Stimulated activated CD4-positive, alpha-beta T cell treated with anti-CD3 and anti-CD28 coated beads, Interleukin-4, amount 100 ng/mL, for 48 hours (primary cell): ENCODE measurements at regions not wholly inside any gene's neighbourhood (a gene's known extent, or its start where the extent isn't known, plus 50 kb on each side); places are given as distances from the start of the nearest gene placed in this dataset.
"Not testable (repeated sequence)": the region's sequence is repeated elsewhere in the genome, so short reads cannot be mapped to it uniquely, and the experiment has no call there.

Experiments used
- DNase-seq, 2 donors: peaks; one replicate each; pipeline ENCODE4 v3.0.0-alpha.2; 2020; ENCODE audit warnings: low read depth in 2 of 2

DNA sequence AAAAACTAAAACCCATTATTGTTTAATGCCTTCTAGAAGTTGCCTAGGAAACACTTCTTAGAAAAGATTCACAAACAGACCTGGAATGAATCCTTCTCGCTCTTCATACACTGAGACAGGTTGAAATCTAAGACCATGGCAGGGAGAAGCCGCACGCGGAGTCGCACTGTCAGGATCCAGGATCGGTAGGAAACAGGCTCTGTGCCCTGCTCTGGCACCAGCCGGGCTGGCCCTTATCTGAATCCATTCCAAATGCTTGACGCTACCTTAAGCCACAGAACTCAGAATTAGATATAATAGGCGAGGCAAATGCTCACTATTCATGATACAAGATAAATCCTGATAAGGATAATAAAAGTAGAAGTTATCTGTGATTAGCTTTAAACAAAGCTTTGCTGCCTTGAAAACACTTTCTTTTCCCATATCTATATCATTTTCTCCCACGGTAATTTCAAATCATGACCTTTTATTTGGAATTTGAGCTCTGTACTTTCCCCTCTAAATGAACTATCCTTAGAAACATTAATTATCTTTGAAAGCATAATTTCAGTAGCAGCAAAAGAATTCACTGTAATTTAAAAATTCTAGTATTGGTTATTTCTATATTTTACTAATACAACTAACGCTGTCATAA, 385.6 kb downstream of the IRS2 start:
- DNase-seq, result no peak

DNA sequence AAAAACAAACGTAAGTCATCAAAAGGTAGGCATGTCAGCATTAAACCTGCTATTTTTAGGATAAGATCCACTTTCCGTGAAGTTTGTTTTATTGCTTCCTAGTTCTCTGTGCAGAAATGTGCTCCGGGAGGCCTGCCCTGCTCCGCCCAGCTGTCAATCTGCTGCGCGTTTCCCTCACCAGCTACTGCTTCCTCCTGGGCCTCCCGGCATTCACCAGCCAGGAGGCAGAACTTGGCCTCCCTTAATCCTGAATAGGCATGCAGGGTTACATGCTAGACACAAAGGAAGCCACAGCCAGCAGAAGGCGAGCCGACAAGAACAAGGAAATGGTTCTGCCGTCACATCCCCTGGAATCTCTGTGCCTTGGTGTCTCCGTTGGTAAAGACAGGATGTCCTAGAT, 386.2 kb downstream of the IRS2 start:
- DNase-seq, result no peak

DNA sequence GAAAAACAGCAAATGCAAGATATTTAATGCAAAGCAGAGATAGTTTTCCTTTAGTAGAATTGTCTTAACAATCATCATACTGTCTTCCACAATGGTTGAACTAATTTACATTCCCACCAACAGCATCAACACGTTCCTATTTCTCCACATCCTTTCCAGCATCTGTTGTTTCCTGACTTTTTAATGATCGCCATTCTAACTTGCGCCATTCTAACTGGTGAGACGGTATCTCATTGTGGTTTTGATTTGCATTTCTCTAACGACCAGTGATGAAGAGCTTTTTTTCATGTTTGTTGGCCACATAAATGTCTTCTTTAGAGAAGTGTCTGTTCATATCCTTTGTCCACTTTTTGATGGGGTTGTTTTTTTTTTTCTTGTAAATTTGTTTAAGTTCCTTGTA, 388.3 kb downstream of the IRS2 start:
- DNase-seq, result not testable (repeated sequence)

DNA sequence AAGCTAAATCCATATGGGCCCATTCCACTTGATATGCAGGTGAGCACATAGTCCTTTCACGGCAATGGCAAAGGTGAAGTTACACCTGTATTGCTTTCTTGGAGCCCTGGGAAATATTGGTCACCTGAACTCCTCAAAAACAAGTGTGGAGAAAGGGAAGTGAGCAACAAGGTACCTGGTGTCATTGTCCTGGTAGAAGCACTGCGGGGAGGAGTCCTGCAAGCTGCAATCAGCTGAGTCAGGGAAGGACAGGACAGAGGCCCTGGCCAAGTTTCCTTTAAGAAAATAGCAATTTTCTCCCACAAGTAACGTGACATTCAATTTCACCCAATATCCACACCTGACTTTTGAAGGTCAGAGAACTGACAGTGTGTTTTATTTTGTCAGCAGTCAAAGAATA, 389.1 kb downstream of the IRS2 start:
- no peak for DNase-seq

DNA sequence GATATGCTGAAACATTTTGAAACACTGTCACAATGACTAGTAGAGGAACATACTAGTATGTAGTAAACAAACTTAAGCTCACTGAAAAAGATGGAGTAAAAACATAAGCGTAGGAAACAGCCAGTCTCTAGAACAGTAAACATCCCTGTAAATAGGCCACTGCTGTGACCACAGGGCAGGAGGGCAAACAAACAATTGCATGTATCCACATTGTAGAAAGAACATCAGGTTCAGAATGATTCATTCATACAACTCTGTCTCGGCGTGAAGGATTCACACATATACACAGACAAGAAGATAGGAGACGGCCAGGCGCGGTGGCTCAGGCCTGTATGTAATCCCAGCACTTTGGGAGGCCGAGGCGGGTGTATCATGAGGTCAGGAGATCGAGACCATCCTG, 390.1 kb downstream of the IRS2 start:
- DNase-seq, result no peak

DNA sequence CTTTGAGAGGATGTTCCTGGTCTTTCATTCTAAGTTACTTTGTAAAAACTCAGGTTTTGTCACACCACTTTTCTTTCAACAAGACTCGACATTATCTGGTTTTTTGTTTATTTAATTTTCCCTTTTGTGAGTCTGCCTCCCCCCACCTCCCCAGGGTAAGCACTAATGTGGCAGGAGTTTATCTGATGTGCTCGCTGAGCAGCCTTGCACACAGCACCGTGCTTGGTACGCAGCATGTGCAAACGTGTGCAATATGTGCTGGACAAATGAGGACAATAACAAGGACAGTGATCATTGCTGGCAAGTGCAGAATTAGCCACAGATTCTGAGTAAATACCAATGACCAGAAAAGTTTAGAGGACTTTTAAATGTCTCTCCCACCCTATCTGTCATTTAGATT, 391.4 kb downstream of the IRS2 start:
- DNase-seq, result no peak

DNA sequence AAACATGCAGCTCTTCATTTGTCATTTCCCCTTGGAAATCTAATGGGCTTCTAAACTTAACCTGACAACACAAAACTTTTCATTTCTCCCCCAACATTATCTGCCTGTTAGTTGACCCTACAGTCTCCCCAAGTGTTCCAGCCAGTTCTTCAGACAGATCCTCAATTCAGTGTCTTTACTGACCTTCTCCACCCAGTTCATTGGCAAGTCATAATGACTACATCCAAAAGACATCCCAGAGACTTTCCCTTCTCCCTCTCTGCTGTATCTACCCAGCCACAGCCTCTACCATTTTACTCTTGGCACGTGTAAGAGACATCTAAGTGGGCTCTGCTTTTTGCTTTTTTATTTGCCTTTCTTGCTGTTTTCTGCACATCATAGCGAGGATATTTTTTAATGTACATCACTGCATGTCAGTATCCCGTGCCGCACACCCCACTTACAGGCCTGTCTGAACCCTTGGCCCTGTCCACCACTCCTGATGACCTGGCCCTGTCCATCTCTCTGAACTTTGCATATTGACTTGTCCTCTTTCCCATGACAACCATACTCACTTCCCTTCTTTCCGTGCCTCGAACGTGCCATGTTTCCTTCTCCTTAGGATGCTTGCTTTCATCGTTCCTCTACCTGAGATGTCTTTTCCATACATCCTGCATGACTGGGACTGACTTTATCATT, 391.9 kb downstream of the IRS2 start:
- no peak for DNase-seq

DNA sequence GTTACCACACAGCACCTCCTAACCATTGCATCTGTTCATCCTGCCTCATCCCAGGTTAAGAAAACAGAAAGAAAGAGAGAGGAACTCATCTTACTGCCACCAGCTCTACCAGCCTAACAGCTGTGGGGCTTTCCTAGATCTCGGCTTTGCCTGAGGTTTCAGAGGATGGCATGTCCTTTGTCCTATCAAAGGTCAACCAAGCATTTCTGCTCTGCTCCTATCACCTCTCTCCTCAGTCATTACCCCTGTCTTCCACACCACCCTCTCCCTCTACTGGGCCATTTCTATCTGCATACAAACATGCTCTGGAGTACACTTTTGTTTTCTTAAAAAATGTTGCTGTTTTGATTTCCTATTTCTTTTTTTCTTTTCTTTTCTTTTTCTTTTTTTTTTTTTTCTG, 393.3 kb downstream of the IRS2 start:
- no peak for DNase-seq

DNA sequence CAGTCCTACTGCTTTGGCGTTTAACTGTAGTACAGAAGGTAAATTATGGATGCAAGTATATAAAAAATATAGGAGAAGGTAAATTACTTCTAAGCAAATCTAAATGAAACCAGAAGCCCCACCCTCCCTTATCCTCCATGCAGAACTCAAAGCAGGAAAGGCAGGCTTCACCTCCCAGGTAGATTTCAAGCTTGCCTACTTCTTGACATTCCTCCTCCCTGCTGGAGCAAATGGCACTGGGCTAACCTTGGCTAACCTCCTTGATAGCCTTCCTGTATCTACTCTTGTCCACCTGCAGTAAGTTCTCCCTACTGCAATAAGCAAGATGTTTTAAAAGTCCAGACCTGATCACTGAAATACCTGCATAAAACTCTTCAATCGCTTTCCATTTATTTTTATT, 396.0 kb downstream of the IRS2 start:
- no peak for DNase-seq

DNA sequence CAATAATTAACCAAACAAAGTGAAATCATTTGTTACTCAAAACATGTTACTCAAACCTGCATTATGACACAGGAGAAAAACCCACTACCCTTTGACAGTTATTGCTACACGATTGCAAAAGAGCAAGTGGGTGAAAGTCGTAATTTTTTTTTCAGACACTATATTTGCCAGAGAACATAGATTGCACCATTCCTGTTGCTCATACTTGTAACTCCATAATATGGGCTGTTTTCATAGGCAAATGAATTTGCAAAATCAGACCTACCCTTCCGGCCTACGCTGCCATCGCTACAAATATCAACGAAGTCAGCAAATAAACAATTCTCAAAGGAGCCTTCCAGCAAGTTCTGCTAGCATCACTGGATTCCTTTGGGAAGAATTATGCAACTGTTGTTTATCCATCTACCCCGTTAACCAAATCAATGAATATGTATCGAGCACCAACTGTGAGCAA, 396.5 kb downstream of the IRS2 start:
- DNase-seq, result no peak

DNA sequence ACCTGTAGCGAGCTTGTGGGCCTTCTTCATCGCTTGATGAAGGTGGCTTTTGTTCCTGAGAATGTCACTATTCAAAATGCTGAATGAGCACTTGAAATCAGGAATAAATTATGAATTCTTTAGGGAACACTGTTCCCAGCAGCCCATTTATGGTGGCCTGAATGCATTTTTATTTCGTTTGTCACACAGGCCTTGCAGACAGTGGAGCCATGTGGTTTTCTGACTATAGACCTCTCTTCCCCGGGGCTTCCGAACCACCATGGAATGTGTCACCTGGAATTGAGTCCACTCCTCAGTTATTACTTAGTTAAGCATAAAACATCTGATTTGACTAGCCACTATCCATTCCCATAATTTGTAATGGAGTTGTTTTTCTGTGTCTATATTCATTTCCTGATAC, 396.9 kb downstream of the IRS2 start:
- DNase-seq, result no peak

DNA sequence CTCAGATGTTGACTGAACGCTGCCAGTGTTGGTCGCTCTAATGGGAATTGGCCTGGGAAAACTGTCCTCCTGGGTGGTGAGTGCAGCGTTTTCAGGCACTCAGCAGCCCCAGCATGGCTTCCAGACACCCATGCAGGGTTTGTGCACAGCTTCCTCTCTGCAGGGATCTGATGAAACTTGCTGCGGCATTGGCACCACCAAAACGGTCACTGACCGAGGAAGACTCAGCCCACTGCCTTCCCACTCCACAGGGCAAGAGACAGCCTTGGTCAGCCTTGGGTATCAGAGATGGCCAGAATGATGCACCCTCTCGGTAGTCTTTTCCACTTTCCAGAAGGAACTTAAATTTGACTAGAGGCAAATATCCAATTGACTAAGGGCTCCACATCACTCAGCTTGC, 398.9 kb downstream of the IRS2 start:
- no peak for DNase-seq

DNA sequence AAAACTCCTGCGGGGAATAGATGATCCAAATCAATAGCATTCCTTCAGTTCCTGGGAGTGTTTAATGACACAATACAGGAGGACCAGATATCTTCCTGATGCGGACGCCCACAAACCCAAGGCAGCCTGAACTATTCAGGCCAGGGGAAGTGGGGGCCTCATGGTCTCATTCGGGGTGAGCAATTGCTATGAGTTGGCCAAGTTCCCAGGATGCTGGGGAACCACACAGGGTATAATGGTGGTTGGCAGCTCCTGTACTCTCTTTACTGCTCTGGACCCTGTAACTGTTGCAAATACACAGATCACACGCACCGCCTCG, 401.2 kb downstream of the IRS2 start:
- DNase-seq, result no peak

DNA sequence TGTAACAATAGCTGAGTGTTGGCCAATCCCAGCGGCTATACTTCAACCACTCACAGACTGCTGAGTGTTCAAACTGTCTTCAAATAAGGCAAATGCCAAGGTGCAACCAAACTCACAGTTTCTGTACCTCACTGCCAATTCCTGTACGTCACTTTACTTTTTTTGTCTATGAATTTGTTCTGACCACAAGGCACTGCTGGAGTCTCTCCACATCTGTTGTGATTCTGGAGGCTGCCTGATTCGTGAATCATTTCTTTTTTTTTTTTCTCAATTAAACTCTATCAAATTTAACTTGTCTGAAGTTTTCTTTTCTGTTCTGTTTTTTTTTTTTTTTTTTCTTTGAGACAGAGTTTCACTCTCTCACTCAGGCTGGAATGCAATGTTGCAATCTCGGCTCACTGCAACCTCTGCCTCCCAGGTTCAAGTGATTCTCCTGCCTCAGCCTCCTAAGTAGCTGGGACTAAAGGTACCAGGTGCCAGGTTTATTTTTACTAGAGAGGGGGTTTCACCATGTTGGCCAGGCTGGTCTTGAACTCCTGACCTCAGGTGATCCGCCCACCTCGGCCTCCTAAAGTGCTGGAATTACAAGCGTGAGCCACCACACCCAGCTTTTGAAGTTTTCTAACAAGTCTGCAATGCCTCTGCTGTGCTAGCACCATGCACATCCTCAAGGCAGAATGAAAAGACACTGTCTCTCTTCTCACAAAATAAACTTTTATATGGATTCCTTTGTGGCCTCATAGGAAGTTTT, 401.7 kb downstream of the IRS2 start:
- no peak for DNase-seq

DNA sequence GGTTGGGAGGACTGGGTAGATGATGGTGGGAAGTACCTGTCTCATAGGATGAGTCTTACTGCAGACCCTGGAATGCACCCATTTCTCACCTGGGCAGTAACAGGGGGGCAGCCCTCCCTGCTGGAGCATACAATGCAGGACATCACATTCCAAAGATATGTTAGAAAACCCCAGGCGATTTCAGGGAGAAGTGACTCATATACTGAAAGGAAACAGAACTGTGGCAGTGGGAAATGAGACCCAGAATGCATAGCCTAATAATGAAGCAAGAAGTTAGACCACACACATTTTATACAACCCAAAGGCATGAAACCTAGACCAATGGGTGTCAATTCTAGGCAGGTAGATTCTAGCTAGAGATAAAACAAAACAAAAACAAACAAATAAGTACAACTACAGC, 402.7 kb downstream of the IRS2 start:
- DNase-seq, result no peak

DNA sequence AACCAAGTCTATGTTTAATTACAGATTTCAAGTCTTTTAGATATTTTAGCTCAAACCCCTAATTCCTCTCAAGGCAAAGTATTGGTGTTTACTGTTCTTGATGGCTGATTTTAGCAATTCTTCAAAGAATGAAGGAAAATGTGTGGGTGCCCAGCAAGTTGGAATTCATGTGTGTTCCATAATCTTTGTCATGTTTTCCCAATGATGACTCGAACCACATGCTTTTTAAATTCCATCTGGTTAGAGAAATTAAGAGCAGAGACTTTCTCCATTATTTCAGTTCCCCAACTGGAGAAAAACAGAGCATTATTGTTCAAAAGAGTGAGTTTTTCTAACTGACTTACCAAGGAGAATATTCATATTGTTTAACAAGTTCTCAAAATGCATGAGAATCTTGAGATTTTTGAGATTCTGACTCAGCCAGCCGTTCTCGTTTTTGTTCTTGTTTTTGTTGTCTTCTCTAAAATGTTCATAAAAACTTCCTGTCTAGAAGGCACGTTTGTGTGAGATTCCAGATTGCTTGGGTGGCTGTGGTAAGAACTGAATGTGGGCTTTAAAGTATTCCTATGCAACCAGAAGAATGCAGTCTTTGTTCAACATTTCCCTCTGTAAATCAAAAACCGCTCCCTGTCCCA, 404.7 kb downstream of the IRS2 start:
- no peak for DNase-seq

DNA sequence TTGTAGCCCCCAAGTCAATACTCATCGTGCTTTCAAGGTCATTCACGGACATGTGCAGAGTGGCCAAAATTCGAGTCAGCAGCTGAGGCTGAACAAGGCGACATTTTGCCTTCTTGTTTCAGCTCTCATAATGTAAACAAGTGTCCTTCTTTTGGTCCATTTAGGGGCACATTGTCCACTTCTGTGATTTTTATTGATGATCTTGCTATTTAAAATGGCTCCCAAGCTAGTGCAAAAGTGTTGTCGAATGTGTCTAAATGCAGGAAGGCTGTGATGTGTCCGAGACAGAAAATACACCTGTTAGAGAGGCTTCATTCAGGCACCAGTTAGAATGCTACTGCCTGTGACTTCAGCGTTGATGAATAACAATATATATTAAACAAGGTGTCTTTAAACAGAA, 405.9 kb downstream of the IRS2 start:
- no peak for DNase-seq

DNA sequence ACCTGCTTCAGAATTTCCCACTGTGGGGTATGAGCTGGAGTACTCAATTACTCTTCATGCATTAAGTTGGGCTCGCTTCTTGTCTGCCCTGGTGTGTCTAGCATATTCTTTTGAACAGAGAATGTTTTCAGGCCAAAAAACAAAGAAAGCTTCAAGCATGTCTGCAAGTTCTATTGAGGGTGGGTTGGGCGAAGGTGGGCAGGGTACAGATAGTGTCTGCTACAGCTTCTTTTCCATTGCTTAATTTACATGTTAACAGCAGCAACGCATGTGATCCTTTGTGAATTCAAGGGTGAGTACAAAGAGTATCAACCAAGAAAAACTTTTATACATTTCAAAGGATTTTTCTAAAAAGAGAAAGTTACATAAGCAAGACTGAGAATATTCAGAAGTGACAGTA, 406.5 kb downstream of the IRS2 start:
- no peak for DNase-seq

DNA sequence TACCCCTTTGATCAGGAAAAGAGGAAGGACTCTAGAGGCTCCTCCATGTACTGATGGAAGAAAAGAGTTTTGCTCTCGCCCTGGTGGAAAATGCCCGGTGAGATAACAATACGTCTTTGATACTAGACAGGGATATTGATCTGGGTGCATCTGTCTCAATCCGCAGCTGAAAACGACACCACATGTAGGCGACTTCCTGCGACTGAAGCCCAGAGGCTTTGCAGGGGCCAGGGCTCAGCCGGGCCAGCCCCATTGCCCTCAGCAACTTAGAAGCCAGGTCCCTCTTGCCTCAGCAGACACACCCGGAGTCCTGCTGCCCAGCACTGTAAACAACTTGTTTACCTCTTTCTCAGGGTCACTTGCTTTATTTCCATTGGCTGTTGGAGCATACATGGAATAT, 409.4 kb downstream of the IRS2 start:
- no peak for DNase-seq

DNA sequence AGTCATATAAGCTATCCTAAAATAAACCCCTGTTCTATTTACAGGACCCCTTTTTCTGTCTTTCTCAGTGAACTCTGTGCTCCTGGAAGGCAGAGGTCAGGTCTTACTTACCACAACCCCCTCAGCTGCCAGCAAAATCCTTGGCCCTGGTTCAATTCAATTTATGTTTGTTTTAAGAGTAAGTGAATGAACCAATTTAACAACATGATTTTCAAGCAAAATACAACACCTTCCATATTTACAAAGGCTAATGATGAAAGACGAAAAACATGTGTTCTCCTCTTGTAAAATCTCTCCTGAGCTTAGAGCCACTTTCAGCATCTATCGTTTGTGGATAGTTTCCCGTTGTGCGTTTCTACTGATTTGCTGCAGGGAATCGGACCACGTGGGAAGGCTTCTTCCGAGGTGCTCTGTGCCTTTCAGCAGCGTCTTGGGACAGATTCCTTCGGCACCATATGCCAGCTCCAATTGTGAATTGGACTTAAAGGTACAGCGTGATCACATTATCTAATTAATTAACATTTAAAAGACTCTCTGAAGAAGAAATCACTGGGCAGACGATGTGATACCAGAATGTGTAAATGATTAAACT, 411.7 kb downstream of the IRS2 start:
- DNase-seq, result no peak

DNA sequence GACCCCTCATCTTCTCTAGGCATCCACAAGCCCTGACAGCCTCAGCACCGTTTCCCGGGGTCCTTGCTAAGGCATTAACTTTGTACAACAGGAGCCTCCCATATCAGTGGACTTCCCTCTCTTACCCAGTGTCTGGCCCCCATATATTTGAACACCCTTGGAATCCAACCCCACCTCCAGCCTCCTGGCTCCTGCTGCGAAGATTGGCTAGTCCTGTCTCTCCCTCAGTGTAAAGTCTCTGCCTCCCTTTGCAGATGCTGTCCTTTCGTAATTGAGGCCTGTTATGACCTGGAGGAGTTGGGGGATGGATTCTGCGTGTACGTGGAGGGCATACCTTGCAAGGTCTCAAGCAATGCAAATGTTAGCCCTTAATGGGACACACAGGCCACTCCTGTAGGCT, 413.7 kb downstream of the IRS2 start:
- no peak for DNase-seq

DNA sequence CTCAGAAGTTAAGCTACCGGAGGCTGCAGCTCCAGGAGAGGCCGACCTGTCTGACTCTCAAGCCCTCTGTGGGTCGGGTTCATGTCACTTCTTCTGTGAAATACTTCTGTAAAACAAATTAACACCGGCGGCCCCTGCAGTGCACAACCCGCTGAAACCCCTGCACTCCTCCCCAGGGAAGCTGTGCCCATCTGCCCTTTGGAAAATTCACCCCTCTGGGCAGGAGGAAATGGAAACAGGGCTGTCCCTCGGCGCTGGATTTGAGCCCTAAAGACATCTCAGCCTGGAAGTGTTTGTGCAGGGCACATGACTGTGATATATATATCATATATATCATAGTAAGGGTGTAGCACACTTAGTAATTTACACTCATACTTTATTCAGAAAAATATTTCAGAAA, 415.3 kb downstream of the IRS2 start:
- no peak for DNase-seq

DNA sequence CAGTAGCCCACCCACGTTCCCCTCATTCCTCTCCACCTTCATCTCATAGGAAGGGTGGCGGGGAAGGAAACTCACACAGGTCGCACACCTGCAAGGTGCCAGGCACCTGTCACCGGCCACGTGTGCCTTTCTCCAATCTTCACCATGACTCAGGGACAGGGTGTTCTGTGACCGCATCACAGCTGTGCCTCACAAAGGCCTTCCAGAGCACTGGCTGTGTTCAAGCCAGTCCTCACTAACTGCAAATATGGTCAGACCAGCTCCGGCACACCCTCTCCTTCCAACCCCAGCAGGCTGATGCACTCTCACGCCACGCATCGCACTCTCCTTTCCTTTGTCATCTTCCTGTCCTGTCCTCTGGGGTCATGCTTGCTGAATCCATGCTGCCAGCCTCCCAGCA, 415.9 kb downstream of the IRS2 start:
- no peak for DNase-seq
